ENCODE measurements at regions not wholly inside any gene's neighbourhood (a gene's known extent, or its start where the extent isn't known, plus 50 kb on each side); places are given as distances from the start of the nearest gene placed in this dataset.

DNA sequence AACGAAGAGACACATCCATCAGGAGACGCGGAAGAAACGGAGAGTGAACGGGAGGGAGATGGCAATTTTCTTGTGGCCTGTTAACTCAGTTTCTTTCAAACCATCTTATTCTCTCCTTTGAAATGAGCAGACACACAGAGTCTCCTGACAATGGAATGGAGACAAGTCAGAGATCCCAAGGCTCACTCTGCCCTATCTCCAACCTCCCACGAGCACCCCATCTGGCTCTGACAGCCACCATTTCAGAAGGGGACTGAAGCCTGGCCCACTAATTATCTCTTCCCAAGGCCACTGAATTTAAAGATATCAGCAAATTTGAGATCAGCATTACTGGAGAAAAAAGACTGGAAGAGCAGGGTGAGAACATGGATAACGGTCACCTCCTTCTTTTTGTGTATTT is 215.6 kb downstream of the DHX15 start:
- 93% methylated on average over 7 of the region's 7 CpGs; no CpG with 5 or more reads in 1 of the 2 experiments for WGBS, 2 experiments (ENCODE audit: extremely low coverage in 1 of 2, insufficient coverage in 1 of 2, insufficient read length in 1 of 2, insufficient replicate concordance in 2 of 2, low coverage in 1 of 2, low lambda C conversion rate in 2 of 2, missing lambda C conversion rate in 1 of 2)
- H4K91ac ChIP-seq (replicated peaks; ENCODE audit: insufficient read length, low read length) = no peak overlapping the region
- H2AK5ac ChIP-seq (ENCODE audit: low read depth, low read length) = no peak overlapping the region
- H3K23me2 ChIP-seq (ENCODE audit: low read depth, low read length) = no peaks in the 10 kb centered on the region
- H3K4me2 ChIP-seq (ENCODE audit: insufficient read depth in 1 of 2, low read depth in 2 of 2, low read length in 2 of 2) = no peak overlapping the region
- no peaks in the 10 kb centered on the region for H3K79me1 ChIP-seq (ENCODE audit: low read depth, low read length)
- peaks cover 0 to 6% (median 2%) of the 10 kb centered on the region in 4 experiments; a peak in 1 of 7 replicates for H3K27me3 ChIP-seq (replicated peaks in 1 of 4; ENCODE audit: control insufficient read depth in 3 of 4, extremely low read depth in 1 of 4, insufficient read depth in 3 of 4, low read length in 3 of 4)
- H4K20me1 ChIP-seq (replicated peaks in 1 of 2; ENCODE audit: control insufficient read depth in 1 of 2, insufficient read depth in 2 of 2, low read length in 2 of 2) = no peaks in the 10 kb centered on the region
- FAIRE-seq (no peak), DNase-seq (ENCODE audit: low read depth in 1 of 2, low spot score in 2 of 2) (no peak)
- H4K5ac ChIP-seq (ENCODE audit: insufficient read length, low read depth, low read length) = no peak overlapping the region
- no peak overlapping the region for H3K23ac ChIP-seq (ENCODE audit: insufficient read length)
- no peak overlapping the region for H2AFZ ChIP-seq (ENCODE audit: low read length)
- no peak overlapping the region for H3K27ac ChIP-seq (ENCODE audit: low read depth, low read length)
- ChIA-PET POLR2A (ENCODE audit: partially characterized antibody) (no interaction called here), CTCF (ENCODE audit: partially characterized antibody) (interaction anchor here (1.5 to 2.5 kb wide), 2 partner anchors 19 to 21 kb away, joined by 5 to 8 read pairs; no protein-coding TSS in a partner anchor)
- H3K56ac ChIP-seq (replicated peaks; ENCODE audit: insufficient read length, low read depth, low read length) = no peak overlapping the region
- no peaks in the 10 kb centered on the region for H3K4me1 ChIP-seq (replicated peaks in 1 of 4; ENCODE audit: control insufficient read depth in 3 of 4, insufficient read depth in 4 of 4, low read length in 3 of 4)
- H2BK20ac ChIP-seq (ENCODE audit: low read length) = no peak overlapping the region
- no peak overlapping the region for H3K9ac ChIP-seq (replicated peaks in 1 of 4; ENCODE audit: extremely low read depth in 1 of 4, low read depth in 3 of 4, low read length in 3 of 4)
- H3K36me3 ChIP-seq (ENCODE audit: control insufficient read depth in 2 of 4, insufficient read depth in 4 of 4, low read length in 3 of 4) = no peaks in the 10 kb centered on the region
- no peak overlapping the region for H3K4me3 ChIP-seq (ENCODE audit: extremely low read depth in 1 of 4, insufficient read depth in 2 of 4, low read depth in 3 of 4, low read length in 4 of 4)
- no peak overlapping the region for H4K8ac ChIP-seq (ENCODE audit: extremely low read depth, insufficient read depth, low read length)
- H3K14ac ChIP-seq (ENCODE audit: insufficient read length) = no peak overlapping the region
- no peaks in the 10 kb centered on the region for H3K79me2 ChIP-seq (ENCODE audit: control insufficient read depth in 1 of 2, insufficient read depth in 2 of 2, low read length in 2 of 2)
- no peak overlapping the region for H3K4ac ChIP-seq (replicated peaks; ENCODE audit: insufficient read length, low read depth, low read length)
- H2BK5ac ChIP-seq (ENCODE audit: low read depth, low read length) = no peak overlapping the region
- H3K9me3 ChIP-seq (ENCODE audit: insufficient read depth in 2 of 2, low read depth in 1 of 2, low read length in 1 of 2) = no peaks in the 10 kb centered on the region
- no peak overlapping the region for H2BK120ac ChIP-seq (replicated peaks; ENCODE audit: low read depth, low read length)
- H2BK12ac ChIP-seq (ENCODE audit: low read depth, low read length) = no peak overlapping the region
- no peak overlapping the region for H3K18ac ChIP-seq (ENCODE audit: extremely low read depth, low read length)
- no peak overlapping the region for H2BK15ac ChIP-seq (ENCODE audit: low read length)
- TF ChIP-seq, protein P1, sequence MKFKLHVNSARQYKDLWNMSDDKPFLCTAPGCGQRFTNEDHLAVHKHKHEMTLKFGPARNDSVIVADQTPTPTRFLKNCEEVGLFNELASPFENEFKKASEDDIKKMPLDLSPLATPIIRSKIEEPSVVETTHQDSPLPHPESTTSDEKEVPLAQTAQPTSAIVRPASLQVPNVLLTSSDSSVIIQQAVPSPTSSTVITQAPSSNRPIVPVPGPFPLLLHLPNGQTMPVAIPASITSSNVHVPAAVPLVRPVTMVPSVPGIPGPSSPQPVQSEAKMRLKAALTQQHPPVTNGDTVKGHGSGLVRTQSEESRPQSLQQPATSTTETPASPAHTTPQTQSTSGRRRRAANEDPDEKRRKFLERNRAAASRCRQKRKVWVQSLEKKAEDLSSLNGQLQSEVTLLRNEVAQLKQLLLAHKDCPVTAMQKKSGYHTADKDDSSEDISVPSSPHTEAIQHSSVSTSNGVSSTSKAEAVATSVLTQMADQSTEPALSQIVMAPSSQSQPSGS (IDR thresholded peaks at IDR 0.05; ENCODE audit: low read length) = no peak
- TF ChIP-seq JUND (IDR thresholded peaks at IDR 0.05; ENCODE audit: low read length) (no peak), SRF (IDR thresholded peaks at IDR 0.05; ENCODE audit: low read depth, low read length) (no peak), RBBP5 (IDR thresholded peaks at IDR 0.05; ENCODE audit: borderline replicate concordance, low read depth, low read length) (no peak), SIN3A (conservative IDR thresholded peaks at IDR 0.05 in 1 of 2, IDR thresholded peaks at IDR 0.05 in 1 of 2; ENCODE audit: low read depth in 1 of 2, low read length in 2 of 2) (no peak), KDM5A (IDR thresholded peaks at IDR 0.05; ENCODE audit: low read length) (no peak), NRF1 (IDR thresholded peaks at IDR 0.05; ENCODE audit: low read depth, low read length) (no peak), SP2 (IDR thresholded peaks at IDR 0.05; ENCODE audit: low read length) (no peak), SAP30 (IDR thresholded peaks at IDR 0.05; ENCODE audit: insufficient read depth, insufficient replicate concordance, low read length) (no peak), POLR2A (IDR thresholded peaks at IDR 0.05; ENCODE audit: control extremely low read depth in 1 of 2, low read depth in 2 of 2, low read length in 2 of 2) (no peak), PHF8 (conservative IDR thresholded peaks at IDR 0.05; ENCODE audit: low read depth, low read length) (no peak), GTF2F1 (IDR thresholded peaks at IDR 0.05; ENCODE audit: borderline replicate concordance, low read depth, low read length) (no peak)
- TF ChIP-seq, protein P2, sequence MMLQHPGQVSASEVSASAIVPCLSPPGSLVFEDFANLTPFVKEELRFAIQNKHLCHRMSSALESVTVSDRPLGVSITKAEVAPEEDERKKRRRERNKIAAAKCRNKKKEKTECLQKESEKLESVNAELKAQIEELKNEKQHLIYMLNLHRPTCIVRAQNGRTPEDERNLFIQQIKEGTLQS (IDR thresholded peaks at IDR 0.05; ENCODE audit: insufficient read depth, low read depth, low read length) = no peak
